CD1c-positive myeloid dendritic cell (primary cell): ENCODE measurements at regions not wholly inside any gene's neighbourhood (a gene's known extent, or its start where the extent isn't known, plus 50 kb on each side); places are given as distances from the start of the nearest gene placed in this dataset.
"Not testable (repeated sequence)": the region's sequence is repeated elsewhere in the genome, so short reads cannot be mapped to it uniquely, and the experiment has no call there.

Source experiments
- DNase-seq: peaks from one replicate; pipeline ENCODE4 v3.0.0-alpha.2; 2016; ENCODE audit errors: extremely low spot score

- DNase-seq: no peak
These were observed 149.9 kb upstream of the FUT9 start for GRCh38 chr6:95865857-95866256.

- no peak for DNase-seq
These were observed 149.0 kb upstream of the FUT9 start for GRCh38 chr6:95866732-95867131.

- DNase-seq: no peak
These were observed 148.6 kb upstream of the FUT9 start for GRCh38 chr6:95867205-95867604.

GRCh38 chr6:95877480-95877879 is 138.3 kb upstream of the FUT9 start:
- no peak for DNase-seq

GRCh38 chr6:95879856-95880255 is 135.9 kb upstream of the FUT9 start:
- DNase-seq: no peak

GRCh38 chr6:95882371-95882770 is 133.4 kb upstream of the FUT9 start:
- DNase-seq: no peak

GRCh38 chr6:95888711-95889110 is 127.1 kb upstream of the FUT9 start:
- DNase-seq: not testable (repeated sequence)

GRCh38 chr6:95905132-95905531 is 110.6 kb upstream of the FUT9 start:
- no peak for DNase-seq

GRCh38 chr6:95917034-95917433 is 98.7 kb upstream of the FUT9 start:
- DNase-seq: no peak

- DNase-seq: no peak
These were observed 92.3 kb upstream of the FUT9 start for GRCh38 chr6:95923518-95923917.

- no peak for DNase-seq
These were observed 80.0 kb upstream of the FUT9 start for GRCh38 chr6:95935736-95936135.

GRCh38 chr6:95946906-95947305 is 68.9 kb upstream of the FUT9 start:
- no peak for DNase-seq

GRCh38 chr6:95948324-95948723 is 67.5 kb upstream of the FUT9 start:
- DNase-seq: no peak

GRCh38 chr6:95949985-95950384 is 65.8 kb upstream of the FUT9 start:
- DNase-seq: no peak

GRCh38 chr6:95958686-95959085 is 57.1 kb upstream of the FUT9 start:
- DNase-seq: no peak

GRCh38 chr6:95959261-95959660 is 56.5 kb upstream of the FUT9 start:
- DNase-seq: no peak
